ENCODE measurements at regions not wholly inside any gene's neighbourhood (a gene's known extent, or its start where the extent isn't known, plus 50 kb on each side); places are given as distances from the start of the nearest gene placed in this dataset.

- no peak for TF ChIP-seq RNF2 (IDR thresholded peaks at IDR 0.05; ENCODE audit: borderline replicate concordance, low read depth, low read length, missing control alignments, poor library complexity, severe bottlenecking)
- TF ChIP-seq, protein P1, sequence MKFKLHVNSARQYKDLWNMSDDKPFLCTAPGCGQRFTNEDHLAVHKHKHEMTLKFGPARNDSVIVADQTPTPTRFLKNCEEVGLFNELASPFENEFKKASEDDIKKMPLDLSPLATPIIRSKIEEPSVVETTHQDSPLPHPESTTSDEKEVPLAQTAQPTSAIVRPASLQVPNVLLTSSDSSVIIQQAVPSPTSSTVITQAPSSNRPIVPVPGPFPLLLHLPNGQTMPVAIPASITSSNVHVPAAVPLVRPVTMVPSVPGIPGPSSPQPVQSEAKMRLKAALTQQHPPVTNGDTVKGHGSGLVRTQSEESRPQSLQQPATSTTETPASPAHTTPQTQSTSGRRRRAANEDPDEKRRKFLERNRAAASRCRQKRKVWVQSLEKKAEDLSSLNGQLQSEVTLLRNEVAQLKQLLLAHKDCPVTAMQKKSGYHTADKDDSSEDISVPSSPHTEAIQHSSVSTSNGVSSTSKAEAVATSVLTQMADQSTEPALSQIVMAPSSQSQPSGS (IDR thresholded peaks at IDR 0.05; ENCODE audit: low read length), result no peak
- no peak for TF ChIP-seq SP1 (IDR thresholded peaks at IDR 0.05; ENCODE audit: low read depth, low read length)
- TF ChIP-seq BCL11A (IDR thresholded peaks at IDR 0.05; ENCODE audit: low read depth in 2 of 2, low read length in 2 of 2), result no peak
- TF ChIP-seq FOSL1 (IDR thresholded peaks at IDR 0.05; ENCODE audit: insufficient read depth, low read depth, low read length), result no peak
Measured at GRCh38 chr6:12371151-12371550, 81.0 kb downstream of the EDN1 start (continued).

Measured in H1 (cell line).